Type B pancreatic cell (in vitro differentiated cells): ENCODE measurements at regions not wholly inside any gene's neighbourhood (a gene's known extent, or its start where the extent isn't known, plus 50 kb on each side); places are given as distances from the start of the nearest gene placed in this dataset.

Source experiments
- DNase-seq: peaks from one replicate; pipeline ENCODE4 v3.0.0; 2021; ENCODE audit warnings: mixed read lengths; ENCODE audit not compliant: unreplicated experiment; ENCODE audit errors: extremely low spot score
- H3K27ac Mint-ChIP-seq: 2 replicates; pipeline ENCODE4 v1.8.0; 2021; ENCODE audit warnings: mild to moderate bottlenecking, mixed read lengths
- H3K27me3 Mint-ChIP-seq: 2 replicates; pipeline ENCODE4 v1.8.0; 2021; ENCODE audit warnings: mixed read lengths
- H3K36me3 Mint-ChIP-seq: 2 replicates; pipeline ENCODE4 v1.8.0; 2021; ENCODE audit warnings: mixed read lengths
- H3K4me1 Mint-ChIP-seq: one replicate; pipeline ENCODE4 v1.8.0; 2021; ENCODE audit warnings: mixed read lengths; ENCODE audit not compliant: unreplicated experiment
- H3K4me3 Mint-ChIP-seq: 2 replicates; pipeline ENCODE4 v1.8.0; 2021; ENCODE audit warnings: mild to moderate bottlenecking, mixed read lengths
- H3K9me3 Mint-ChIP-seq: 2 replicates; pipeline ENCODE4 v1.8.0; 2021; ENCODE audit warnings: mixed read lengths
- TF ChIP-seq, protein P1 (sequence below): fragments of 200-600 bp; sonication (generic); conservative IDR thresholded peaks from 2 replicates; pipeline ENCODE4 v1.5.0; 2021; ENCODE audit warnings: antibody characterized with exemption, mild to moderate bottlenecking

DNA sequence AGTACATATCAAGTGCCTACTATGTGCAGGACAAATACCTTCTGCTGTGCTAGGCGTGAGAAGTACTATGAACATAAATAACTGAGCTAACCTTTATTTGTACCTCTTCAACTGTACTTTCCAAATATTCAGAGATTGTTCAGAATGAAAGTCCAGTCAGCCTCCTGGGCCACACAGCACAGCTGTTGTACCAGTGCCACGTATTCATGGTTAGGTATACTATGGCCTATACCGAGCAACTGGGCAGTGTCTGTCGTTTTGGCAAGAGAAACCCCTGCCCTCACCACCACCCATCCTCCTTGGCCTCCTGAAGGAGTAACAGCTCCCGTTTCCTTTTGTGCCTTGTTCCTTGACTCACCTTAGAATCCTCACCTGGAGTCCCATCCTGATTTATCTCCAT, 53.0 kb downstream of the RASSF10 start:
- Mint-ChIP-seq H3K27ac (no peak overlapping the region), H3K27me3 (peaks cover 3% of the 10 kb centered on the region), H3K4me3 (no peak overlapping the region), H3K36me3 (no peaks in the 10 kb centered on the region), H3K9me3 (peaks cover 4% of the 10 kb centered on the region), H3K4me1 (peaks cover 10% of the 10 kb centered on the region)
- TF ChIP-seq, protein P1, sequence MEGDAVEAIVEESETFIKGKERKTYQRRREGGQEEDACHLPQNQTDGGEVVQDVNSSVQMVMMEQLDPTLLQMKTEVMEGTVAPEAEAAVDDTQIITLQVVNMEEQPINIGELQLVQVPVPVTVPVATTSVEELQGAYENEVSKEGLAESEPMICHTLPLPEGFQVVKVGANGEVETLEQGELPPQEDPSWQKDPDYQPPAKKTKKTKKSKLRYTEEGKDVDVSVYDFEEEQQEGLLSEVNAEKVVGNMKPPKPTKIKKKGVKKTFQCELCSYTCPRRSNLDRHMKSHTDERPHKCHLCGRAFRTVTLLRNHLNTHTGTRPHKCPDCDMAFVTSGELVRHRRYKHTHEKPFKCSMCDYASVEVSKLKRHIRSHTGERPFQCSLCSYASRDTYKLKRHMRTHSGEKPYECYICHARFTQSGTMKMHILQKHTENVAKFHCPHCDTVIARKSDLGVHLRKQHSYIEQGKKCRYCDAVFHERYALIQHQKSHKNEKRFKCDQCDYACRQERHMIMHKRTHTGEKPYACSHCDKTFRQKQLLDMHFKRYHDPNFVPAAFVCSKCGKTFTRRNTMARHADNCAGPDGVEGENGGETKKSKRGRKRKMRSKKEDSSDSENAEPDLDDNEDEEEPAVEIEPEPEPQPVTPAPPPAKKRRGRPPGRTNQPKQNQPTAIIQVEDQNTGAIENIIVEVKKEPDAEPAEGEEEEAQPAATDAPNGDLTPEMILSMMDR = no peak
- no peak for DNase-seq

DNA sequence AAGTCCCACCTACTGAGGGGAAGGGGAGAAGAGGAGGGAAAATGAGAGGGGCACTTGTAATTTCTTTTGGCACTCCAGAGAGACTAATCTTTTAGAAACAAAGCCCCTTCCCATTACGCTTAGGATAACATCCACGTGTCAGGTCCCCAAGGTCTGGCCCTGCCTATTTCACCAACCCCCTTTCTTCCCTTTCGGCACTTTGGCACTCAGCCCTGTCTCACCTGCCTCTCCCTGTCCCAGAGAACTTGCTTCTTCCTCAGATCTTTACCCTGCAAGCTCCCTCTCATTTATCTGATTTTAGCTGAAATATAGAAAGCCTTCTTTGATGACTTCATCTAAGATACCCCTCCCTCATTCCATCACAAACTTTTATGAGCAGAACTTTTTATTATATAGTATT, 55.5 kb downstream of the RASSF10 start:
- no peak overlapping the region for H3K27ac Mint-ChIP-seq
- H3K36me3 Mint-ChIP-seq = no peaks in the 10 kb centered on the region
- peaks cover 10% of the 10 kb centered on the region for H3K4me1 Mint-ChIP-seq
- peaks cover 3% of the 10 kb centered on the region for H3K27me3 Mint-ChIP-seq
- TF ChIP-seq, protein P1 = no peak
- H3K4me3 Mint-ChIP-seq = no peak overlapping the region
- no peak for DNase-seq
- peaks cover 4% of the 10 kb centered on the region for H3K9me3 Mint-ChIP-seq

DNA sequence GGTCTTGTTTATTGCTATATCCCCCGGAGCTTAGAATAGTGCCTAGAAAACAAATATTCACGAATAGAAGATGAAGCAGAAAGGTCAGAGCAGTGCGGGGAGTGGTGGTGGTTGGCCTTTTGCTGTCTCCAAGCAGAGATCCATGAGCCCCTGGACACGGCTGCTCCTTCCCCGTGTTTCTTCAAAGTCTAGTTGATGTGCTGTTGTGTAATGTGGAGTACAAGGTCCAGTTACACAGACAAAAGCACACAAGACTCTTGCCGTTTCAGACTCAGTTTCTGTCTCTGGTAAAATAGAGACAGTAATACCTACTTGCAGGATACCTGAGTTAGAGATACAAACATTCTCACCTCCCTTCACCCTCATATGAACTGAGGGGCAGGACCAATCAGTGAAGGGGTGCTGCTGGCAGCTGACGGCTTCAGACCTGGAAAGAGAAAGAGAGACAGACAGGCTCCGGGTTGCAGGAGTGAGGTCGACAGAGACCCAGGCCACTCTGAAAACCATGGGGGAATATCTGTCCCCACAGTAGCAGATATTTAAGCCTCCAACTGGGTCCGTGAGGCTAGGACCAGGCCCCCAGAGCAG, 56.2 kb downstream of the RASSF10 start:
- no peak overlapping the region for H3K27ac Mint-ChIP-seq
- H3K4me1 Mint-ChIP-seq = peaks cover 10% of the 10 kb centered on the region
- H3K27me3 Mint-ChIP-seq = peaks cover 3% of the 10 kb centered on the region
- no peaks in the 10 kb centered on the region for H3K36me3 Mint-ChIP-seq
- H3K4me3 Mint-ChIP-seq = no peak overlapping the region
- H3K9me3 Mint-ChIP-seq = peaks cover 4% of the 10 kb centered on the region
- TF ChIP-seq, protein P1 = no peak
- DNase-seq = no peak

DNA sequence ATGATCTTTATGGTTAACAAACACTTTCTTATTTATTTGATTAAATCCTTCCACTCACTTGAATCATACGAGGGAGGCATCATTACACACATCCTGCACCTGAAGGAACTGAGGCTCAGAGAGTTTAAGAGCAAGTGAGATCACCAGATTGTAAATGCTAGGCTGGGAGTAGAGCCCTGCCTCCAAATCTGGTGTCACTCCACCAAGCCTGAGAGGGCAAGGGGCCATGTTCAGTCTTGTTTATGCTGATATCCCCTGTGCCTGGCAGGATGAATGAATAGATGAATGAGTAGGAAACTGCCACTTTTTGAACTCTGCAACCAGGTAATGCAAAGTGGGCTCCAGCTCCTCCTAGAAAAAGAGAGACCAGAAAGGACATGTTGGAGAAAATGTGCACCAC, 59.1 kb downstream of the RASSF10 start:
- TF ChIP-seq, protein P1 = no peak
- no peak for DNase-seq
- Mint-ChIP-seq H3K4me3 (no peak overlapping the region), H3K27me3 (peaks cover 18% of the 10 kb centered on the region), H3K27ac (no peak overlapping the region), H3K4me1 (peaks cover 10% of the 10 kb centered on the region), H3K9me3 (peaks cover 4% of the 10 kb centered on the region), H3K36me3 (no peaks in the 10 kb centered on the region)

DNA sequence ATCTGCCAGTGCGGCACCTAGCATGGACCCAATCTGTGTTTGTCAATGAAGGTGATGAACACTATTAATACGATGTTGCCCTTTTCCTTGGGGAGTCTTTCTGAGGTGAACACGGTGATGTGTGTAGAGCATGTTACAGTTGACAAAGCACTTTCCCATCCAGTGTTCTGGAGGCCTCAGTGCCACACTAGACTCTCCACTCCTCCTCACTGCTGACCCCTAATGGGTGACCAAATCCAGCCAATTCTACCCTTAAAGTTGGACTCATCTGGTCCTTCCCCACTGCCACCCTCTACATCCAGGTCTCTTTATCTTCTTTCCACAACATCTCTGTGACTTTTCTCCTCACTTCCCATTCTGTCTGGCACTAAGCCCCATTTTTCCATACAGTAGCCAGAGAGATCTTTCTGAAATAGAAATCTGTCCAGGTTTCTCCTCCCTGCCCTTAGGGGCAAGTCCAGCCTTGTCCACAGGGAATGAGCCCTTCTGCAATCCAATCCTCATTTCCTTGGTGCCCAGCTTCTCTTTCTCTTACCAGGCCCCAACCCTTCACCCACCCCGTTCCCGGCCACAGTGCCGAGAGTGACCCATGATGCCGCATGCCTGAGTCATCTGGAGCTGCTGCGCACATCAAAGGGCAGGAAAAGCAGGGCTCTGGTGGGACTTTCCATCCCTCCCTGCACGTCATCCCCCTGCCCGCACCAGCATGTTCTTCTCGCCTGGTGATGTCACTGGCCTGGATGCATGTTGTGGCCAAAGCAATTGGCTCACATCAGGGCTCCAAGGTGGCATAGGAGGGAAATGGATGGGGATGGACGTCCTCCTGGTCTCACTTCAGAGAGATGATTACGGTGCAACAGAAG, 64.2 kb downstream of the RASSF10 start:
- no peak for DNase-seq
- Mint-ChIP-seq H3K4me3 (no peak overlapping the region), H3K27ac (no peak overlapping the region), H3K9me3 (no peaks in the 10 kb centered on the region), H3K36me3 (no peaks in the 10 kb centered on the region), H3K4me1 (no peaks in the 10 kb centered on the region), H3K27me3 (peaks cover 41% of the 10 kb centered on the region)
- TF ChIP-seq, protein P1 = no peak
